ENCODE measurements at regions not wholly inside any gene's neighbourhood (a gene's known extent, or its start where the extent isn't known, plus 50 kb on each side); places are given as distances from the start of the nearest gene placed in this dataset.

DNA sequence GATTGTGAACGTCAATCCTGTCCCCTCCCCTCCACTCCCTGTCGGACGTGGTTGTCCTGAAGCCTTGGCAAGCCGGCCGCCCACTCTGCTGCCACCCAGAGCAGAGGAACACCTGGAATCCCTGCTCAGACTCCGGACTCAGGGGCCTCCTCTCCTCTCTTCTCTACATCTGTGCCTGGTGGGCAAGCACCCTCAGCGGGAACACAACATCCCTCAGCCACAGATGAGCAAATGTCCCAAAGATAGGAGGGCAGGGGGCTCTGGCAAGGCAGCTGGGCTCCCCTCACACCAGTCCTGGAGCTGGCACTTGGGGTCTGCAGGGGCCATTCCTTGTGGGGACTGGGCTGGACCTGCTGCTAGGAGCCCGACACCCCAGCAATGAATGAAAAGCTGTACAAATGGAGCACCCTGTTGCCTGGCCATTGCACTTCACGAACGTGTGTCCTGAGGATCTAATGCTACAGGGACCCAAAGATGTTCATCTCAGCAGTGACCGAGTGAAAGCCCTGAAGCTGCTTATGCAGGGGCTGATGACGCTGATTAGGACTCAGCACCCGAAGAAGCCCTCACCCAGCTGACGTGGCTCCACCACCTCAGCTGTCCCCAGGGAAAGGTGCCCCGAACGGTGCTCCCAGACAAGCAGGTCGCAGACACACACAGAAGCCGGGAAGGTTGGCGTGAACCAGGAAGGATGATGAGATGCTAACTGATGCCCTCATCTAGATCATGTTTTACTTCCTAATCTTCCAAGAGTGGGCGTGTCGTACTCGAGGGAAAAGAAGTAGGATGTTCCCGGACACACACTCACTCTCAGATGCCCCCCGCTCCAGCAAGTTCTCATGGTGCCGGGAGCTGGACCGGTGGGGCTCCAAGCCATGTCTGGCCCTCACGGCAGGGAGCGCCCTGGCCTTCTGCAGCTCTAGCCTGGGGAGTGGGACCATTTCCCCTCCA lies 177.0 kb upstream of the PPP1R26 start:
- no peaks in the 10 kb centered on the region for H3K9me3 Mint-ChIP-seq
- no peaks in the 10 kb centered on the region for H3K36me3 Mint-ChIP-seq
- no peak overlapping the region for H3K4me3 Mint-ChIP-seq
- H3K27ac Mint-ChIP-seq, result no peak overlapping the region
- H3K4me1 Mint-ChIP-seq (ENCODE audit: unreplicated experiment), result no peaks in the 10 kb centered on the region
- peak; percentile 59 for DNase-seq (ENCODE audit: extremely low spot score, unreplicated experiment)
- TF ChIP-seq, protein P1, sequence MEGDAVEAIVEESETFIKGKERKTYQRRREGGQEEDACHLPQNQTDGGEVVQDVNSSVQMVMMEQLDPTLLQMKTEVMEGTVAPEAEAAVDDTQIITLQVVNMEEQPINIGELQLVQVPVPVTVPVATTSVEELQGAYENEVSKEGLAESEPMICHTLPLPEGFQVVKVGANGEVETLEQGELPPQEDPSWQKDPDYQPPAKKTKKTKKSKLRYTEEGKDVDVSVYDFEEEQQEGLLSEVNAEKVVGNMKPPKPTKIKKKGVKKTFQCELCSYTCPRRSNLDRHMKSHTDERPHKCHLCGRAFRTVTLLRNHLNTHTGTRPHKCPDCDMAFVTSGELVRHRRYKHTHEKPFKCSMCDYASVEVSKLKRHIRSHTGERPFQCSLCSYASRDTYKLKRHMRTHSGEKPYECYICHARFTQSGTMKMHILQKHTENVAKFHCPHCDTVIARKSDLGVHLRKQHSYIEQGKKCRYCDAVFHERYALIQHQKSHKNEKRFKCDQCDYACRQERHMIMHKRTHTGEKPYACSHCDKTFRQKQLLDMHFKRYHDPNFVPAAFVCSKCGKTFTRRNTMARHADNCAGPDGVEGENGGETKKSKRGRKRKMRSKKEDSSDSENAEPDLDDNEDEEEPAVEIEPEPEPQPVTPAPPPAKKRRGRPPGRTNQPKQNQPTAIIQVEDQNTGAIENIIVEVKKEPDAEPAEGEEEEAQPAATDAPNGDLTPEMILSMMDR (conservative IDR thresholded peaks at IDR 0.05), result no peak
- H3K27me3 Mint-ChIP-seq, result peaks cover 78% of the 10 kb centered on the region

DNA sequence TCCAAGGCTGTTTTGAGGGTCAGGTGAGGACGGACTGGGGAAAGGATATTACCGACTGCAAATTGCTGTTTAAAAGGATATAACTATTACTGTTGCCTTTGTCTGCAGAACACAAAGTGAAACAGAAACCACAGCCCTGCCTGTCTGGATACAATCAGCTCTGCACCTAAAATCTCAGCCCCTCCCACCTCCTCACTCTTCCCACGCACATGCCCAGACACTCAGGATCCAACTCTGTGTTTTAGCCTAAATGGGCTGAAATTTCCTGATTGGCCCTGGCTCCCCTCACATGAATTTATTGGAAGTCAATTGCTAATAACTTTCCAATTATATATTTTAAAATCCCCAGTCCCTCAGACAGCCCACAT lies 176.3 kb upstream of the PPP1R26 start:
- Mint-ChIP-seq H3K27me3 (peaks cover 73% of the 10 kb centered on the region), H3K4me3 (no peak overlapping the region), H3K36me3 (no peaks in the 10 kb centered on the region), H3K4me1 (ENCODE audit: unreplicated experiment) (no peaks in the 10 kb centered on the region), H3K9me3 (no peaks in the 10 kb centered on the region), H3K27ac (no peak overlapping the region)
- TF ChIP-seq, protein P1 (conservative IDR thresholded peaks at IDR 0.05), result no peak
- DNase-seq (ENCODE audit: extremely low spot score, unreplicated experiment), result no peak

DNA sequence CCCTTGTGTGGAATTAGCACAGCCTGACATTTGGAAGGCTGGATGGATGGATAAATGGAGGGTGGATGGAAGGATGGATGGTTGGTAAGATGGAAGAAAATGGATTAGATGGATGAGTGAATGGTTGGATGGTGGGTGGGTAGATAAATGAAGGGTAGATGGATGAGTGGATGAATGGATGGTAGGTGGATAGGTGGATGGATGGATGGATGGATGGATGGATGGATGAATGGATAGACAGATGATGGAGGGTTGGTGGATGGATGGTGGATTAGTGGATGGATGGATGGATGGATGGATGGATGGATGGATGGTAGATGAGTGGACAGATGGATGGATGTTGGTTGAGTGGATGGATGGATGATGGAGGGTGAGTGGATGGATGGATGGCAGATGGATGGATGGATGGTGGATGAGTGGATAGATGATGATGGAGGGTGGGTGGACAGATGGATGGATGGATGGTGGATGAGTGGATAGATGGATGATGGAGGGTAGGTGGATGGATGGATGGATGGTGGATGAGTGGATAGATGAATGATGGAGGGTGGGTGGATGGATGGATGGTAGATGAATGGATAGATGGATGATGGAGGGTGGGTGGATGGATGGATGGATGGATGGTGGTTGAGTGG lies 175.6 kb upstream of the PPP1R26 start:
- DNase-seq (ENCODE audit: extremely low spot score, unreplicated experiment), result no peak
- Mint-ChIP-seq H3K27ac (no peak overlapping the region), H3K36me3 (no peaks in the 10 kb centered on the region), H3K27me3 (peaks cover 71% of the 10 kb centered on the region), H3K9me3 (no peaks in the 10 kb centered on the region), H3K4me3 (no peak overlapping the region), H3K4me1 (ENCODE audit: unreplicated experiment) (no peaks in the 10 kb centered on the region)
- TF ChIP-seq, protein P1 (conservative IDR thresholded peaks at IDR 0.05), result no peak

DNA sequence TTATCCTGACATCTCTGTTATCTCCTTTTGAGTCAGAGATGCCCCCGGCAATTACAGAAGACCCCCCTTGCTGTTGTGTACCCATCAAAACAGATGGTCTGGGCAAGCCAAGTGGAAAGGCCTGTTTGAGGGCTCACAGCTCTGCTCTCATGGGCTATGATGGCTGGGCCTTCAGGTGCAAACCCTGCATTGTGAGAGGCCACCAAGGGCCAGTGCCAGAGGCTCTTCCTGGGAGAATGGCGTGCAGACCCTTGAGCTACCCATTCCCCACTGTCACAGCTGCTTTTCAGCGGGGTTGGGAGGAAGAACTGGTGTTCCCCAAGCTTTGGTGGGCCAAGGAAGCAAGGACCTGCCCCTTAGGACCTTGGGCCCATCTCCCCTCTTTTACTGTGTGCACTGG lies 174.7 kb upstream of the PPP1R26 start:
- Mint-ChIP-seq H3K36me3 (no peaks in the 10 kb centered on the region), H3K4me1 (ENCODE audit: unreplicated experiment) (no peaks in the 10 kb centered on the region), H3K27ac (no peak overlapping the region), H3K9me3 (no peaks in the 10 kb centered on the region), H3K4me3 (no peak overlapping the region), H3K27me3 (peaks cover 68% of the 10 kb centered on the region)
- peak; percentile 42 for DNase-seq (ENCODE audit: extremely low spot score, unreplicated experiment)
- TF ChIP-seq, protein P1 (conservative IDR thresholded peaks at IDR 0.05), result no peak

DNA sequence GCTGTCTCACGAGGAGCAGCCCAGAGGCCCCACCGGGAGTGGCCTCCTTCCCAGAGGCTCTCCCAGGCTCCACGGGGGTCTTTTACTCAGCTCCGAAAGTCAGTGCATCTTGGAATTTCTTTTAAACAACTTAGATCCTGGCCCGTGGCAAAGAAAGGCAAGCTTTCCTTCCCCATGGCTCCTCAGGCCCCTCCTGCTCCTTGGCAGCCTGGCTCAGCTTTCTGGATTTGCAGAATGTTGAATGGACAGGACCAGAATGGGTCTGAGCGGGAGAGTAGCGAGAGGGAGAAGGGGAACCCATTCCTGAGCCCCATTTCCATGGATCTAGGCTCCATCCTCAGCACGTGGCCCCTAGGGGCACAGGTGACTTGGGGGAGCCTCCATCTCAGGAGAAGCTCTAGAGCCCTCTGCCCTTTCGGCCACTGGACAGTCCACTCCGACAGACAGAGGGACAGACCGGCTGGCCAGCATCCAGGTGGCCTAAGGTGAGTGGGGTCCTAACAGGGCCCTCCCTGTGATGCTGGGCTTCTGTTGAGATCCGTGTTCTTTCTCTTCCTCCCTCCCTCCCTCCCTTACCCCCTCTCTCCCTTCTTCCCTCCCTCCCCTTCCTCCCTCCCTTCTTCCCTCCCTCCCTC lies 173.9 kb upstream of the PPP1R26 start:
- no peaks in the 10 kb centered on the region for H3K36me3 Mint-ChIP-seq
- no peak overlapping the region for H3K4me3 Mint-ChIP-seq
- no peaks in the 10 kb centered on the region for H3K4me1 Mint-ChIP-seq (ENCODE audit: unreplicated experiment)
- TF ChIP-seq, protein P1 (conservative IDR thresholded peaks at IDR 0.05), result no peak
- peak; percentile 55 for DNase-seq (ENCODE audit: extremely low spot score, unreplicated experiment)
- H3K27ac Mint-ChIP-seq, result no peak overlapping the region
- peaks cover 67% of the 10 kb centered on the region for H3K27me3 Mint-ChIP-seq
- no peaks in the 10 kb centered on the region for H3K9me3 Mint-ChIP-seq

All from type B pancreatic cell (in vitro differentiated cells).